NCI-H510A treated with DMSO at 0.1 percent for 48 hours (cell line): ENCODE measurements at regions not wholly inside any gene's neighbourhood (a gene's known extent, or its start where the extent isn't known, plus 50 kb on each side); places are given as distances from the start of the nearest gene placed in this dataset.

Experiments used
- DNase-seq: peaks from one replicate; lab custom pipeline; 2025; lab: John Stamatoyannopoulos, UW

- DNase-seq, result no peak
Measured at GRCh38 chr5:142433526-142434321, 108.9 kb upstream of the SPRY4 start.

- no peak for DNase-seq
Measured at GRCh38 chr5:142432961-142433360, 108.1 kb upstream of the SPRY4 start.

GRCh38 chr5:142432369-142432863, 107.6 kb upstream of the SPRY4 start:
- DNase-seq, result no peak

- no peak for DNase-seq
Measured at GRCh38 chr5:142428773-142429473, 104.1 kb upstream of the SPRY4 start.

GRCh38 chr5:142428036-142428772, 103.4 kb upstream of the SPRY4 start:
- DNase-seq, result no peak

- no peak for DNase-seq
Measured at GRCh38 chr5:142427529-142427928, 102.7 kb upstream of the SPRY4 start.

- no peak for DNase-seq
Measured at GRCh38 chr5:142427015-142427364, 102.2 kb upstream of the SPRY4 start.

- no peak for DNase-seq
Measured at GRCh38 chr5:142426129-142427014, 101.6 kb upstream of the SPRY4 start.

GRCh38 chr5:142425286-142426065, 100.7 kb upstream of the SPRY4 start:
- DNase-seq, result no peak

- DNase-seq, result no peak
Measured at GRCh38 chr5:142422429-142422828, 97.6 kb upstream of the SPRY4 start.

- no peak for DNase-seq
Measured at GRCh38 chr5:142421621-142422397, 97.0 kb upstream of the SPRY4 start.

GRCh38 chr5:142421228-142421617, 96.4 kb upstream of the SPRY4 start:
- DNase-seq, result no peak

- DNase-seq, result no peak
Measured at GRCh38 chr5:142420561-142421227, 95.9 kb upstream of the SPRY4 start.

GRCh38 chr5:142412581-142412980, 87.8 kb upstream of the SPRY4 start:
- DNase-seq, result no peak

- DNase-seq, result no peak
Measured at GRCh38 chr5:142411656-142412425, 87.0 kb upstream of the SPRY4 start.

- no peak for DNase-seq
Measured at GRCh38 chr5:142411103-142411502, 86.3 kb upstream of the SPRY4 start.

GRCh38 chr5:142408981-142409481, 84.2 kb upstream of the SPRY4 start:
- no peak for DNase-seq

- no peak for DNase-seq
Measured at GRCh38 chr5:142408536-142408935, 83.7 kb upstream of the SPRY4 start.
